KG1 (cell line): ENCODE measurements at regions not wholly inside any gene's neighbourhood (a gene's known extent, or its start where the extent isn't known, plus 50 kb on each side); places are given as distances from the start of the nearest gene placed in this dataset.
"Not testable (repeated sequence)": the region's sequence is repeated elsewhere in the genome, so short reads cannot be mapped to it uniquely, and the experiment has no call there.

ENCODE experiments used
- DNase-seq: peaks from one replicate; lab custom pipeline; 2025; lab: John Stamatoyannopoulos, UW

- DNase-seq, result no peak
These were observed 459.4 kb downstream of the ETNK1 start for GRCh38 chr12:23084236-23084995.

- DNase-seq, result no peak
These were observed 463.6 kb downstream of the ETNK1 start for GRCh38 chr12:23088594-23088993.

GRCh38 chr12:23093488-23093887 is 468.5 kb downstream of the ETNK1 start:
- DNase-seq, result no peak

GRCh38 chr12:23096321-23096720 is 471.4 kb downstream of the ETNK1 start:
- no peak for DNase-seq

GRCh38 chr12:23098110-23098509 is 473.1 kb downstream of the ETNK1 start:
- no peak for DNase-seq

GRCh38 chr12:23098517-23098916 is 473.5 kb downstream of the ETNK1 start:
- no peak for DNase-seq

- DNase-seq, result no peak
These were observed 474.1 kb downstream of the ETNK1 start for GRCh38 chr12:23099104-23099503.

GRCh38 chr12:23099604-23100003 is 474.6 kb downstream of the ETNK1 start:
- DNase-seq, result no peak

GRCh38 chr12:23108957-23109356 is 484.0 kb downstream of the ETNK1 start:
- no peak for DNase-seq

- DNase-seq, result no peak
These were observed 488.8 kb downstream of the ETNK1 start for GRCh38 chr12:23113781-23114180.

- DNase-seq, result no peak
These were observed 491.0 kb downstream of the ETNK1 start for GRCh38 chr12:23115984-23116383.

- no peak for DNase-seq
These were observed 501.8 kb downstream of the ETNK1 start for GRCh38 chr12:23126794-23127193.

- DNase-seq, result no peak
These were observed 502.7 kb downstream of the ETNK1 start for GRCh38 chr12:23127701-23128100.

- no peak for DNase-seq
These were observed 503.5 kb downstream of the ETNK1 start for GRCh38 chr12:23128462-23128861.

- no peak for DNase-seq
These were observed 507.4 kb downstream of the ETNK1 start for GRCh38 chr12:23132357-23132756.

- no peak for DNase-seq
These were observed 508.5 kb downstream of the ETNK1 start for GRCh38 chr12:23133471-23133870.

GRCh38 chr12:23139026-23139425 is 514.1 kb downstream of the ETNK1 start:
- DNase-seq, result no peak

- DNase-seq, result no peak
These were observed 515.7 kb downstream of the ETNK1 start for GRCh38 chr12:23140710-23141109.

- DNase-seq, result no peak
These were observed 516.4 kb downstream of the ETNK1 start for GRCh38 chr12:23141335-23141734.

GRCh38 chr12:23146070-23146469 is 521.1 kb downstream of the ETNK1 start:
- not testable (repeated sequence) for DNase-seq

GRCh38 chr12:23168459-23168858 is 543.5 kb downstream of the ETNK1 start:
- DNase-seq, result no peak

GRCh38 chr12:23169012-23169695 is 544.2 kb downstream of the ETNK1 start:
- no peak for DNase-seq

GRCh38 chr12:23169696-23170013 is 544.7 kb downstream of the ETNK1 start:
- no peak for DNase-seq

GRCh38 chr12:23174917-23175316 is 549.9 kb downstream of the ETNK1 start:
- no peak for DNase-seq
